Inferior parietal cortex (tissue), 1 donor: ENCODE measurements at regions not wholly inside any gene's neighbourhood (a gene's known extent, or its start where the extent isn't known, plus 50 kb on each side); places are given as distances from the start of the nearest gene placed in this dataset.

Source experiments
- DNase-seq: peaks from one replicate; pipeline ENCODE4 v3.0.0-alpha.2; 2016; ENCODE audit errors: extremely low spot score

GRCh38 chr6:112799889-112800288, 452.8 kb downstream of the RFPL4B start:
- DNase-seq = no peak

GRCh38 chr6:112800439-112800838, 453.3 kb downstream of the RFPL4B start:
- no peak for DNase-seq

GRCh38 chr6:112800916-112801315, 453.8 kb downstream of the RFPL4B start:
- no peak for DNase-seq

- no peak for DNase-seq
Measured at GRCh38 chr6:112801468-112802080, 454.4 kb downstream of the RFPL4B start.

- DNase-seq = no peak
Measured at GRCh38 chr6:112802144-112802543, 455.0 kb downstream of the RFPL4B start.

GRCh38 chr6:112804638-112805330, 457.7 kb downstream of the RFPL4B start:
- no peak for DNase-seq

GRCh38 chr6:112806163-112806865, 459.2 kb downstream of the RFPL4B start:
- DNase-seq = no peak

GRCh38 chr6:112821476-112821875, 474.3 kb downstream of the RFPL4B start:
- DNase-seq = no peak

GRCh38 chr6:112822769-112823168, 475.6 kb downstream of the RFPL4B start:
- DNase-seq = no peak

GRCh38 chr6:112827793-112828192, 480.7 kb downstream of the RFPL4B start:
- no peak for DNase-seq

GRCh38 chr6:112831022-112831421, 483.9 kb downstream of the RFPL4B start:
- no peak for DNase-seq

GRCh38 chr6:112833581-112834131, 486.5 kb downstream of the RFPL4B start:
- peak; percentile 59 for DNase-seq

- no peak for DNase-seq
Measured at GRCh38 chr6:112835078-112835477, 487.9 kb downstream of the RFPL4B start.

- no peak for DNase-seq
Measured at GRCh38 chr6:112839525-112839961, 492.4 kb downstream of the RFPL4B start.

GRCh38 chr6:112841553-112842329, 494.6 kb downstream of the RFPL4B start:
- DNase-seq = no peak

- no peak for DNase-seq
Measured at GRCh38 chr6:112842330-112842685, 495.2 kb downstream of the RFPL4B start.

GRCh38 chr6:112846681-112847080, 499.6 kb downstream of the RFPL4B start:
- no peak for DNase-seq

- DNase-seq = no peak
Measured at GRCh38 chr6:112851146-112851545, 504.0 kb downstream of the RFPL4B start.

GRCh38 chr6:112853162-112853561, 506.0 kb downstream of the RFPL4B start:
- no peak for DNase-seq

- no peak for DNase-seq
Measured at GRCh38 chr6:112863753-112864152, 516.6 kb downstream of the RFPL4B start.

- no peak for DNase-seq
Measured at GRCh38 chr6:112865131-112865530, 518.0 kb downstream of the RFPL4B start.

- no peak for DNase-seq
Measured at GRCh38 chr6:112874881-112875280, 527.8 kb downstream of the RFPL4B start.
